Testis (tissue), 2 donors: ENCODE measurements at regions not wholly inside any gene's neighbourhood (a gene's known extent, or its start where the extent isn't known, plus 50 kb on each side); places are given as distances from the start of the nearest gene placed in this dataset.

Experiments used
- DNase-seq: peaks from one replicate; pipeline ENCODE4 v3.0.0-alpha.2; 2019
- H3K27ac ChIP-seq, 2 donors: fragments of 200-600 bp; sonication (generic); one replicate each; pipeline ENCODE4 v1.5.1; 2019
- H3K27me3 ChIP-seq: fragments of 200-600 bp; sonication (generic); one replicate; pipeline ENCODE4 v1.5.1; 2019
- H3K36me3 ChIP-seq: fragments of 200-600 bp; sonication (generic); one replicate; pipeline ENCODE4 v1.5.1; 2017; ENCODE audit warnings: low read depth; ENCODE audit errors: missing control alignments
- H3K4me1 ChIP-seq: fragments of 200-600 bp; sonication (generic); one replicate; pipeline ENCODE4 v1.5.1; 2019
- H3K4me3 ChIP-seq, 2 donors: fragments of 200-600 bp; sonication (generic); one replicate each; pipeline ENCODE4 v1.5.1; 2017 to 2019
- H3K9me3 ChIP-seq: fragments of 200-600 bp; sonication (generic); one replicate; pipeline ENCODE4 v1.5.1; 2017
- CTCF ChIP-seq, 3 experiments: fragments of 450-650 bp in 2 of 3; fragments of 200-600 bp in 1 of 3; sonication (generic) in 1 of 3; IDR thresholded peaks; one replicate each; pipeline ENCODE4 v1.5.1; 2016 to 2019; ENCODE audit warnings: antibody characterized with exemption in 3 of 3, mild to moderate bottlenecking in 2 of 3, moderate library complexity in 1 of 3
- POLR2A ChIP-seq: fragments of 450-650 bp; IDR thresholded peaks from one replicate; pipeline ENCODE4 v1.6.1; 2017; ENCODE audit warnings: antibody characterized with exemption, mild to moderate bottlenecking, moderate library complexity
- WGBS, 2 donors: methylation state at CpG; one replicate each; pipeline ENCODE4 v1.1.5; 2018; 5-methylcytosine and 5-hydroxymethylcytosine counted together
- intact Hi-C: fragments of 100-400 bp; cut with DNase I; formaldehyde crosslinking; loops from one replicate; pipeline ENCODE4 v1.15.1; 2023; ENCODE audit warnings: low total_unique reads

- H3K27ac ChIP-seq: no peak overlapping the region
- no peak overlapping the region for H3K4me3 ChIP-seq
- H3K9me3 ChIP-seq: no peaks in the 10 kb centered on the region
- H3K36me3 ChIP-seq: no peaks in the 10 kb centered on the region
- TF ChIP-seq POLR2A (no peak), CTCF (IDR thresholded peaks at IDR 0.05) (no peak)
- intact Hi-C loops: no loop called here
- no peaks in the 10 kb centered on the region for H3K4me1 ChIP-seq
- no peak for DNase-seq
- no peaks in the 10 kb centered on the region for H3K27me3 ChIP-seq
These were observed 430.7 kb downstream of the BRINP1 start for GRCh38 chr9:118938581-118938980.

- WGBS, 2 donors: 53 to 65% methylated on average over 1 of the region's 1 CpG
- Histone ChIP-seq H3K36me3 (no peaks in the 10 kb centered on the region), H3K4me3 (no peak overlapping the region), H3K27me3 (no peaks in the 10 kb centered on the region), H3K4me1 (no peaks in the 10 kb centered on the region), H3K9me3 (no peaks in the 10 kb centered on the region), H3K27ac (no peak overlapping the region)
- no peak for TF ChIP-seq CTCF (IDR thresholded peaks at IDR 0.05)
- TF ChIP-seq POLR2A: no peak
- DNase-seq: no peak
- intact Hi-C loops: no loop called here
These were observed 428.8 kb downstream of the BRINP1 start for GRCh38 chr9:118940473-118940872.

GRCh38 chr9:118946669-118947068 lies 422.6 kb downstream of the BRINP1 start:
- Histone ChIP-seq H3K27ac (no peak overlapping the region), H3K36me3 (no peaks in the 10 kb centered on the region), H3K4me1 (no peaks in the 10 kb centered on the region), H3K4me3 (no peak overlapping the region), H3K9me3 (no peaks in the 10 kb centered on the region), H3K27me3 (no peaks in the 10 kb centered on the region)
- intact Hi-C loops: no loop called here
- no peak for DNase-seq
- TF ChIP-seq CTCF (IDR thresholded peaks at IDR 0.05) (no peak), POLR2A (no peak)
- 84 to 96% methylated on average over 3 of the region's 3 CpGs for WGBS, 2 donors

- WGBS, 2 donors: 77 to 88% methylated on average over 2 of the region's 2 CpGs
- Histone ChIP-seq H3K27ac (no peak overlapping the region), H3K4me3 (no peak overlapping the region)
These were observed 414.4 kb downstream of the BRINP1 start for GRCh38 chr9:118954857-118955256.

More at GRCh38 chr9:118954857-118955256, 414.4 kb downstream of the BRINP1 start:
- Histone ChIP-seq H3K36me3 (no peaks in the 10 kb centered on the region), H3K27me3 (no peaks in the 10 kb centered on the region), H3K9me3 (no peaks in the 10 kb centered on the region), H3K4me1 (no peaks in the 10 kb centered on the region)
- no peak for DNase-seq
- TF ChIP-seq CTCF (IDR thresholded peaks at IDR 0.05) (no peak), POLR2A (no peak)
- intact Hi-C loops: no loop called here
